Fibroblast of lung (primary cell): ENCODE measurements at regions not wholly inside any gene's neighbourhood (a gene's known extent, or its start where the extent isn't known, plus 50 kb on each side); places are given as distances from the start of the nearest gene placed in this dataset.

Experiments
- DNase-seq, 2 donors: peaks; one replicate each; pipeline versions ENCODE4 v3.0.0 to v3.0.0-alpha.2; 2010; ENCODE audit warnings: low read depth in 2 of 2
- H2AFZ ChIP-seq: 2 replicates; pipeline ENCODE4 v1.5.1; 2012; ENCODE audit warnings: low read length, control low read depth, inconsistent platforms
- H3K27ac ChIP-seq: 2 replicates; pipeline ENCODE4 v1.5.1; 2011; ENCODE audit warnings: low read length, control low read depth; ENCODE audit not compliant: insufficient read depth
- H3K27me3 ChIP-seq: 2 replicates; pipeline ENCODE4 v1.5.1; 2011; ENCODE audit warnings: mild to moderate bottlenecking, low read length; ENCODE audit not compliant: control insufficient read depth, insufficient read depth
- H3K36me3 ChIP-seq: 2 replicates; pipeline ENCODE4 v1.5.1; 2011; ENCODE audit warnings: low read length; ENCODE audit not compliant: control insufficient read depth, insufficient read depth
- H3K4me1 ChIP-seq: 2 replicates; pipeline ENCODE4 v1.5.1; 2011; ENCODE audit warnings: low read length; ENCODE audit not compliant: control insufficient read depth, insufficient read depth; ENCODE audit errors: extremely low read depth
- H3K4me2 ChIP-seq: 2 replicates; pipeline ENCODE4 v1.5.1; 2011; ENCODE audit warnings: low read length, control low read depth; ENCODE audit not compliant: insufficient read depth; ENCODE audit errors: extremely low read depth
- H3K4me3 ChIP-seq, 4 experiments: fragments of 200-600 bp in 1 of 4; sonication (generic) in 1 of 4; replicated peaks in 1 of 4; 2 replicates each; pipeline ENCODE4 v1.5.1; 2011 to 2016; ENCODE audit warnings: low read length in 4 of 4, low read depth in 3 of 4, mild to moderate bottlenecking in 3 of 4, control low read depth in 2 of 4, inconsistent platforms in 1 of 4, mixed read lengths in 1 of 4; ENCODE audit not compliant: insufficient read depth in 1 of 4; ENCODE audit errors: control extremely low read depth in 1 of 4
- H3K79me2 ChIP-seq: 2 replicates; pipeline ENCODE4 v1.5.1; 2012; ENCODE audit warnings: mild to moderate bottlenecking, low read length, inconsistent platforms; ENCODE audit not compliant: control insufficient read depth, insufficient read depth
- H3K9ac ChIP-seq: 2 replicates; pipeline ENCODE4 v1.5.1; 2011; ENCODE audit warnings: mild to moderate bottlenecking, low read length, control low read depth; ENCODE audit not compliant: insufficient read depth
- H3K9me3 ChIP-seq: 2 replicates; pipeline ENCODE4 v1.5.1; 2012; ENCODE audit warnings: low read depth, low read length; ENCODE audit not compliant: control insufficient read depth, insufficient read depth
- H4K20me1 ChIP-seq: 2 replicates; pipeline ENCODE4 v1.5.1; 2011; ENCODE audit warnings: low read length; ENCODE audit not compliant: control insufficient read depth, insufficient read depth; ENCODE audit errors: extremely low read depth
- CTCF ChIP-seq, 2 donors: IDR thresholded peaks in 1 of 2; conservative IDR thresholded peaks in 1 of 2; 1 replicate in 1 of 2; 2 replicates in 1 of 2; pipeline ENCODE4 v1.5.1; 2011 to 2012; ENCODE audit warnings: low read length in 2 of 2, control low read depth in 1 of 2, inconsistent platforms in 1 of 2, low read depth in 1 of 2, mild to moderate bottlenecking in 1 of 2
- EZH2 ChIP-seq: IDR thresholded peaks from 2 replicates; pipeline ENCODE4 v1.5.1; 2012; ENCODE audit warnings: low read length, control low read depth, mild to moderate bottlenecking; ENCODE audit errors: missing control alignments

GRCh38 chr3:104648823-104649222 lies 717.9 kb upstream of the ALCAM start:
- Histone ChIP-seq H3K4me3 (no peak overlapping the region), H3K27ac (no peak overlapping the region), H4K20me1 (no peaks in the 10 kb centered on the region), H2AFZ (no peak overlapping the region), H3K4me2 (no peak overlapping the region), H3K9ac (no peak overlapping the region), H3K79me2 (no peaks in the 10 kb centered on the region), H3K4me1 (no peaks in the 10 kb centered on the region), H3K27me3 (no peaks in the 10 kb centered on the region), H3K36me3 (no peaks in the 10 kb centered on the region), H3K9me3 (no peaks in the 10 kb centered on the region)
- no peak for DNase-seq
- TF ChIP-seq CTCF (conservative IDR thresholded peaks at IDR 0.05 in 1 of 2, IDR thresholded peaks at IDR 0.05 in 1 of 2; ENCODE audit: low read depth in 1 of 2, low read length in 2 of 2) (no peak), EZH2 (no peak)

DNA sequence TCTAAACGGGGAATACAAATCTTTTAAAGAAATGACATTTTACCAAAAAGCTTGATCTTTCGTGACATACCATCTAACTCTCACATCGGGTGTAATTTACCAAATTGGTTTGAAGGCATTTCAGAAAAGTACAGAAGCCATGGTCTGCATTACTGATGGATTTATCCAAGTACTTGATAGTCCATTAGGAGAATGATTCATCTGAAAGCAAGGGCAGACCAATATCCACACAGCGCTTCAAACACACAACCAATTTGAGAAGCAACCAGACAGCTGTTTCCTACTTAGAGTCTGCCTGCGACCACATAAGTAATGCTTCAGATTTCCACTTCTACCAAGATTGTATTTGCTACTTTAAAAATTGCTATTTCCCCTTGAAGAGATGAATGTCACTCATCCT lies 697.6 kb upstream of the ALCAM start:
- Histone ChIP-seq H4K20me1 (no peaks in the 10 kb centered on the region), H2AFZ (no peak overlapping the region), H3K79me2 (no peaks in the 10 kb centered on the region), H3K27ac (no peak overlapping the region), H3K27me3 (no peaks in the 10 kb centered on the region), H3K9me3 (no peaks in the 10 kb centered on the region), H3K4me2 (no peak overlapping the region), H3K4me3 (no peak overlapping the region), H3K9ac (no peak overlapping the region), H3K4me1 (no peaks in the 10 kb centered on the region), H3K36me3 (no peaks in the 10 kb centered on the region)
- no peak for DNase-seq
- no peak for TF ChIP-seq CTCF (conservative IDR thresholded peaks at IDR 0.05 in 1 of 2, IDR thresholded peaks at IDR 0.05 in 1 of 2; ENCODE audit: low read depth in 1 of 2, low read length in 2 of 2)
- TF ChIP-seq EZH2, result no peak

DNA sequence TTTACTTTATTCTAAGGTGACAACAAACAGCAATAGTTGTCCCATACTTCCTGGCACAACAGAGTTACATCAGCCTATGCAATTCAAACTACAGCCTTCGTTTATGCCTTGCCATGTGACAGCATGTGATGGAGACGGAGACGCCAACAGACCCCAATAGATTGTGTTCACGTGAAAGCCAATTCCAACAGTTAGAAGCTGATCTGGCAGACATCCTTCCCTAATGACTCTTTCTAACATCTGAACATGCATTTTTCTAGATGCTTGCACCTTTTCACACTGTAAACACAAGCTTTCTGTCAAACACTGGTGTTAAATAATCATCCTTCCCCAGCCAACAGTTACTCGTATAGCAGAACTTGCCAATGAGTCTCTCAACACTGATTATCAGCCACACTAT lies 694.4 kb upstream of the ALCAM start:
- no peak overlapping the region for H3K9ac ChIP-seq

More for the DNA sequence above, 694.4 kb upstream of the ALCAM start:
- Histone ChIP-seq H2AFZ (no peak overlapping the region), H4K20me1 (no peaks in the 10 kb centered on the region), H3K9me3 (no peaks in the 10 kb centered on the region), H3K27ac (no peak overlapping the region), H3K79me2 (no peaks in the 10 kb centered on the region), H3K36me3 (no peaks in the 10 kb centered on the region), H3K4me3 (no peak overlapping the region), H3K4me1 (no peaks in the 10 kb centered on the region), H3K4me2 (no peak overlapping the region), H3K27me3 (no peaks in the 10 kb centered on the region)
- no peak for TF ChIP-seq CTCF (conservative IDR thresholded peaks at IDR 0.05 in 1 of 2, IDR thresholded peaks at IDR 0.05 in 1 of 2; ENCODE audit: low read depth in 1 of 2, low read length in 2 of 2)
- TF ChIP-seq EZH2, result no peak
- no peak for DNase-seq
